IMR-90 (cell line): ENCODE measurements at regions not wholly inside any gene's neighbourhood (a gene's known extent, or its start where the extent isn't known, plus 50 kb on each side); places are given as distances from the start of the nearest gene placed in this dataset.

Source experiments
- ATAC-seq: fragments of 200-7000 bp; cut with Tn5 transposase; 2 replicates; pipeline ENCODE4 v1.9.1; 2020; ENCODE audit warnings: low read depth, mild to moderate bottlenecking, moderate library complexity
- BruUV-seq: library from RNA; stranded (reverse); fragments of 400-500 nt; replicated peaks from 2 replicates; lab custom pipeline; 2021; lab: Mats Ljungman, UMichigan
- CTCF ChIA-PET: fragments of 300-600 bp; formaldehyde crosslinking; extraction: SDS; loops from one replicate; lab custom pipeline; 2021; ENCODE audit warnings: antibody characterized with exemption; lab: Yijun Ruan, JAX
- POLR2A ChIA-PET: fragments of 300-600 bp; sonication (Branson Sonifier 250); formaldehyde crosslinking; loops from one replicate; lab custom pipeline; 2022; ENCODE audit warnings: antibody characterized with exemption; ENCODE audit not compliant: unreplicated experiment; lab: Charles Lee
- DNase-seq: peaks from one replicate; pipeline ENCODE4 v3.0.0; 2013
- H2AFZ ChIP-seq: replicated peaks from 2 replicates; pipeline ENCODE3; 2013; ENCODE audit warnings: low read length, mild to moderate bottlenecking; ENCODE audit not compliant: poor library complexity
- H2AK5ac ChIP-seq: 2 replicates; pipeline ENCODE4 v1.6.1; 2013; ENCODE audit warnings: low read depth, low read length, inconsistent platforms
- H2AK9ac ChIP-seq: replicated peaks from 2 replicates; pipeline ENCODE3; 2013; ENCODE audit warnings: mild to moderate bottlenecking, low read depth, low read length, moderate library complexity; ENCODE audit not compliant: poor library complexity
- H2BK120ac ChIP-seq: 2 replicates; pipeline ENCODE4 v1.6.1; 2013; ENCODE audit warnings: low read depth, low read length, inconsistent platforms
- H2BK15ac ChIP-seq: 3 replicates; pipeline ENCODE4 v1.6.1; 2013; ENCODE audit warnings: low read depth, low read length, inconsistent platforms
- H2BK20ac ChIP-seq: 2 replicates; pipeline ENCODE4 v1.6.1; 2013; ENCODE audit warnings: low read depth, mild to moderate bottlenecking, inconsistent platforms, low read length, moderate library complexity
- H2BK5ac ChIP-seq: 2 replicates; pipeline ENCODE4 v1.6.1; 2013; ENCODE audit warnings: mild to moderate bottlenecking, low read depth, low read length, inconsistent platforms; ENCODE audit not compliant: poor library complexity, severe bottlenecking
- H3K14ac ChIP-seq: replicated peaks from 2 replicates; pipeline ENCODE4 v1.6.1; 2013; ENCODE audit warnings: low read depth, low read length, inconsistent platforms
- H3K18ac ChIP-seq: 2 replicates; pipeline ENCODE4 v1.6.1; 2013; ENCODE audit warnings: low read depth, low read length, control low read depth
- H3K23ac ChIP-seq: 2 replicates; pipeline ENCODE4 v1.6.1; 2013; ENCODE audit warnings: low read depth, low read length, inconsistent platforms
- H3K27ac ChIP-seq: 2 replicates; pipeline ENCODE4 v1.5.1; 2013; ENCODE audit warnings: mild to moderate bottlenecking, control low read depth, low read length; ENCODE audit not compliant: insufficient read depth
- H3K27me3 ChIP-seq: 2 replicates; pipeline ENCODE4 v1.6.1; 2013; ENCODE audit warnings: low read length; ENCODE audit not compliant: control insufficient read depth, insufficient read depth
- H3K36me3 ChIP-seq: 2 replicates; pipeline ENCODE4 v1.6.1; 2013; ENCODE audit warnings: low read length, mixed read lengths; ENCODE audit not compliant: control insufficient read depth, insufficient read depth
- H3K4ac ChIP-seq: 2 replicates; pipeline ENCODE4 v1.6.1; 2013; ENCODE audit warnings: low read depth, low read length, inconsistent platforms
- H3K4me1 ChIP-seq: 2 replicates; pipeline ENCODE4 v1.6.1; 2013; ENCODE audit warnings: low read length, mixed read lengths; ENCODE audit not compliant: control insufficient read depth, insufficient read depth
- H3K4me2 ChIP-seq: 2 replicates; pipeline ENCODE4 v1.6.1; 2013; ENCODE audit warnings: low read depth, mild to moderate bottlenecking, control low read depth, low read length, moderate library complexity
- H3K4me3 ChIP-seq: 2 replicates; pipeline ENCODE4 v1.5.1; 2013; ENCODE audit warnings: low read depth, mild to moderate bottlenecking, control low read depth, low read length, moderate library complexity; ENCODE audit not compliant: insufficient read depth
- H3K56ac ChIP-seq: 2 replicates; pipeline ENCODE4 v1.6.1; 2013; ENCODE audit warnings: low read length, inconsistent platforms; ENCODE audit not compliant: insufficient read depth; ENCODE audit errors: extremely low read depth
- H3K79me1 ChIP-seq, 2 experiments: 2 replicates each; pipeline ENCODE4 v1.6.1; 2013; ENCODE audit warnings: low read length in 2 of 2, inconsistent platforms in 1 of 2, low read depth in 1 of 2
- H3K9ac ChIP-seq: 2 replicates; pipeline ENCODE4 v1.6.1; 2013; ENCODE audit warnings: low read depth, low read length, control low read depth
- H3K9me1 ChIP-seq: 2 replicates; pipeline ENCODE4 v1.6.1; 2013; ENCODE audit warnings: low read length, inconsistent platforms; ENCODE audit not compliant: insufficient read depth
- H3K9me3 ChIP-seq: 2 replicates; pipeline ENCODE4 v1.6.1; 2013; ENCODE audit warnings: low read length; ENCODE audit not compliant: control insufficient read depth, insufficient read depth
- H4K20me1 ChIP-seq: 2 replicates; pipeline ENCODE4 v1.6.1; 2013; ENCODE audit warnings: low read length, inconsistent platforms; ENCODE audit not compliant: insufficient read depth
- H4K5ac ChIP-seq: 2 replicates; pipeline ENCODE4 v1.6.1; 2013; ENCODE audit warnings: mild to moderate bottlenecking, low read depth, low read length, control low read depth
- H4K8ac ChIP-seq, 2 experiments: 2 replicates each; pipeline ENCODE4 v1.6.1; 2013; ENCODE audit warnings: low read depth in 2 of 2, low read length in 2 of 2, control low read depth in 1 of 2, inconsistent platforms in 1 of 2
- H4K91ac ChIP-seq: 2 replicates; pipeline ENCODE4 v1.6.1; 2013; ENCODE audit warnings: low read depth, low read length, inconsistent platforms; ENCODE audit not compliant: insufficient read depth
- BHLHE40 ChIP-seq: fragments of 150-350 bp; IDR thresholded peaks from 2 replicates; pipeline ENCODE4 v1.6.1; 2016; ENCODE audit warnings: mild to moderate bottlenecking, low read depth, low read length
- CEBPB ChIP-seq: IDR thresholded peaks from 2 replicates; pipeline ENCODE4 v1.6.1; 2012; ENCODE audit warnings: low read depth, low read length, improper control_type of control experiment
- CHD1 ChIP-seq: IDR thresholded peaks from 2 replicates; pipeline ENCODE4 v1.6.1; 2012; ENCODE audit warnings: low read depth, low read length, improper control_type of control experiment
- CTCF ChIP-seq: conservative IDR thresholded peaks from 2 replicates; pipeline ENCODE4 v1.5.1; 2012; ENCODE audit warnings: mild to moderate bottlenecking, low read depth, low read length, improper control_type of control experiment
- ELK1 ChIP-seq: fragments of 150-350 bp; IDR thresholded peaks from 2 replicates; pipeline ENCODE4 v1.6.1; 2016; ENCODE audit warnings: low read depth, mild to moderate bottlenecking, low read length, moderate library complexity, borderline replicate concordance
- FOS ChIP-seq: fragments of 150-350 bp; IDR thresholded peaks from 2 replicates; pipeline ENCODE4 v1.6.1; 2016; ENCODE audit warnings: low read depth, low read length
- MAFK ChIP-seq: IDR thresholded peaks from 2 replicates; pipeline ENCODE4 v1.6.1; 2012; ENCODE audit warnings: low read depth, low read length, improper control_type of control experiment
- MAZ ChIP-seq: IDR thresholded peaks from 2 replicates; pipeline ENCODE4 v1.6.1; 2012; ENCODE audit warnings: low read depth, mild to moderate bottlenecking, low read length, improper control_type of control experiment, moderate library complexity, borderline replicate concordance
- MXI1 ChIP-seq: IDR thresholded peaks from 2 replicates; pipeline ENCODE4 v1.6.1; 2012; ENCODE audit warnings: low read depth, mild to moderate bottlenecking, low read length, moderate library complexity, borderline replicate concordance
- NFE2L2 ChIP-seq: fragments of 150-350 bp; IDR thresholded peaks from 2 replicates; pipeline ENCODE4 v1.6.1; 2016; ENCODE audit warnings: low read depth, mild to moderate bottlenecking, low read length
- POLR2A ChIP-seq: IDR thresholded peaks from 2 replicates; pipeline ENCODE4 v1.6.1; 2012; ENCODE audit warnings: mild to moderate bottlenecking, low read depth, low read length
- RAD21 ChIP-seq: IDR thresholded peaks from 2 replicates; pipeline ENCODE4 v1.6.1; 2012; ENCODE audit warnings: low read length, improper control_type of control experiment
- RCOR1 ChIP-seq: IDR thresholded peaks from 2 replicates; pipeline ENCODE4 v1.6.1; 2012; ENCODE audit warnings: mild to moderate bottlenecking, low read length, improper control_type of control experiment; ENCODE audit not compliant: insufficient replicate concordance
- RFX5 ChIP-seq: IDR thresholded peaks from 2 replicates; pipeline ENCODE4 v1.8.0; 2012; ENCODE audit warnings: low read depth, mild to moderate bottlenecking, low read length, moderate library complexity
- SMC3 ChIP-seq: fragments of 150-350 bp; IDR thresholded peaks from 2 replicates; pipeline ENCODE4 v1.6.1; 2016; ENCODE audit warnings: low read depth, mild to moderate bottlenecking, antibody characterized with exemption, low read length, moderate library complexity
- USF2 ChIP-seq: fragments of 150-350 bp; IDR thresholded peaks from 2 replicates; pipeline ENCODE4 v1.6.1; 2017; ENCODE audit warnings: mild to moderate bottlenecking, antibody characterized with exemption, low read length, low read depth
- WGBS, 2 experiments: methylation state at CpG; one replicate each; pipeline versions ENCODE4 v1.1.5 to v1.1.7; 2013; ENCODE audit warnings: missing lambda C conversion rate in 2 of 2; ENCODE audit not compliant: insufficient read length in 1 of 2; ENCODE audit errors: extremely low coverage in 2 of 2; 5-methylcytosine and 5-hydroxymethylcytosine counted together
- dilution Hi-C: fragments of 300-500 bp; cut with HindIII; formaldehyde crosslinking; loops from one replicate; pipeline ENCODE4 v1.14.3; 2018; ENCODE audit warnings: low sequenced_read_pairs; ENCODE audit not compliant: unreplicated experiment
- in situ Hi-C: fragments of 300-500 bp; cut with MboI; formaldehyde crosslinking; loops from 3 replicates; pipeline ENCODE4 v1.14.3; 2019; ENCODE audit warnings: low sequenced_read_pairs, inconsistent platforms, mixed read lengths
- intact Hi-C: fragments of 100-400 bp; cut with micrococcal nuclease; formaldehyde crosslinking; loops from 2 replicates; pipeline ENCODE4 v1.10.0; 2022

- ChIA-PET POLR2A (no interaction called here), CTCF (no interaction called here)
- Histone ChIP-seq H3K4me1 (no peaks in the 10 kb centered on the region), H3K9me3 (peaks cover 59% of the 10 kb centered on the region), H3K4me2 (no peak overlapping the region), H3K18ac (no peak overlapping the region), H4K20me1 (no peaks in the 10 kb centered on the region), H3K9me1 (no peaks in the 10 kb centered on the region), H2BK15ac (no peak overlapping the region), H3K56ac (no peak overlapping the region), H3K36me3 (no peaks in the 10 kb centered on the region), H3K23ac (no peak overlapping the region), H2BK5ac (no peak overlapping the region), H4K8ac (no peak overlapping the region), H3K9ac (no peak overlapping the region), H2AFZ (no peak overlapping the region), H3K14ac (no peak overlapping the region), H3K27ac (no peak overlapping the region), H2BK20ac (no peak overlapping the region), H2AK5ac (no peak overlapping the region), H4K91ac (no peak overlapping the region), H3K4me3 (no peak overlapping the region), H3K79me1 (no peaks in the 10 kb centered on the region), H3K27me3 (no peaks in the 10 kb centered on the region), H2AK9ac (no peak overlapping the region), H3K4ac (no peak overlapping the region), H4K5ac (no peak overlapping the region), H2BK120ac (no peak overlapping the region)
- ATAC-seq, result no peak
- no TSS peak for BruUV-seq
- no peak for TF ChIP-seq CHD1
- no peak for TF ChIP-seq MAFK
- no peak for TF ChIP-seq CEBPB
- TF ChIP-seq RFX5, result no peak
- no peak for TF ChIP-seq BHLHE40
- no peak for TF ChIP-seq FOS
- TF ChIP-seq POLR2A, result no peak
- no peak for TF ChIP-seq RCOR1
- no peak for TF ChIP-seq MAZ
- no peak for TF ChIP-seq ELK1
- TF ChIP-seq RAD21, result no peak
- TF ChIP-seq CTCF, result no peak
- TF ChIP-seq SMC3, result no peak
- TF ChIP-seq NFE2L2, result no peak
- no peak for TF ChIP-seq USF2
- no peak for TF ChIP-seq MXI1
- no peak for DNase-seq
- intact Hi-C loops (no loop called here), in situ Hi-C loops (no loop called here), dilution Hi-C loops (no loop called here)
- 26% methylated on average over 3 of the region's 6 CpGs; no CpG with 5 or more reads in 1 of the 2 experiments for WGBS, 2 experiments
Measured at GRCh38 chr21:9772348-9772672, 749.1 kb upstream of the TPTE start.
